ENCODE measurements at regions not wholly inside any gene's neighbourhood (a gene's known extent, or its start where the extent isn't known, plus 50 kb on each side); places are given as distances from the start of the nearest gene placed in this dataset.

GRCh38 chr7:13724977-13725566, 264.4 kb downstream of the ETV1 start (continued):
- TF ChIP-seq USF2 (IDR thresholded peaks at IDR 0.05; ENCODE audit: borderline replicate concordance, low read depth, low read length) (no peak), CBX5 (IDR thresholded peaks at IDR 0.05; ENCODE audit: low read depth) (no peak), SMARCA5 (IDR thresholded peaks at IDR 0.05) (no peak), CHD4 (IDR thresholded peaks at IDR 0.05) (no peak)

- intact Hi-C loops (cut with micrococcal nuclease; ENCODE audit: unreplicated experiment) (loop anchor here (5.0 kb wide), 2 partner anchors 448 to 1088 kb away; no protein-coding TSS in a partner anchor), in situ Hi-C loops (cut with MboI) (loop anchor here (25.0 kb wide), 1 partner anchor 438 kb away; no protein-coding TSS in a partner anchor)
- FAIRE-seq (no peak), ATAC-seq (no peak), DNase-seq (ENCODE audit: low read depth, low spot score) (no peak)
- Histone ChIP-seq H3K4me3 (no peak overlapping the region), H2AFZ (ENCODE audit: control insufficient read depth, low read depth, low read length) (no peak overlapping the region), H3K36me3 (ENCODE audit: control insufficient read depth in 2 of 2, insufficient read depth in 2 of 2, low read length in 1 of 2) (no peaks in the 10 kb centered on the region), H3K27ac (ENCODE audit: control insufficient read depth, insufficient read depth) (no peak overlapping the region), H3K79me2 (ENCODE audit: control insufficient read depth, insufficient read depth, low read length) (no peaks in the 10 kb centered on the region), H3K4me2 (ENCODE audit: control insufficient read depth, insufficient read depth) (no peak overlapping the region), H3K4me1 (ENCODE audit: control insufficient read depth, insufficient read depth, low read length) (no peaks in the 10 kb centered on the region), H3K9ac (ENCODE audit: control insufficient read depth, insufficient read depth, low read length) (no peak overlapping the region), H3K9me3 (replicated peaks; ENCODE audit: control insufficient read depth, insufficient read depth, low read length) (no peaks in the 10 kb centered on the region), H4K20me1 (ENCODE audit: control insufficient read depth, insufficient read depth) (no peaks in the 10 kb centered on the region), H3K27me3 (replicated peaks in 1 of 2; ENCODE audit: control insufficient read depth in 2 of 2, insufficient read depth in 2 of 2, low read length in 1 of 2) (no peaks in the 10 kb centered on the region)
- POLR2A ChIA-PET, result no interaction called here
- TF ChIP-seq E2F4 (IDR thresholded peaks at IDR 0.05; ENCODE audit: low read depth, low read length), result no peak
- no peak for TF ChIP-seq HDAC2 (IDR thresholded peaks at IDR 0.05)
- TF ChIP-seq BCL3 (IDR thresholded peaks at IDR 0.05; ENCODE audit: borderline replicate concordance, insufficient read depth, low read depth, low read length, poor library complexity, severe bottlenecking), result no peak
- TF ChIP-seq IRF3 (IDR thresholded peaks at IDR 0.05), result no peak
- no peak for TF ChIP-seq ZZZ3 (IDR thresholded peaks at IDR 0.05; ENCODE audit: control insufficient read depth, insufficient read length, low read depth)
- no peak for TF ChIP-seq RAD21 (IDR thresholded peaks at IDR 0.05; ENCODE audit: insufficient read depth, low read depth, low read length)
- TF ChIP-seq NBN (IDR thresholded peaks at IDR 0.05), result no peak
- no peak for TF ChIP-seq EED (IDR thresholded peaks at IDR 0.05; ENCODE audit: low read depth)
- no peak for TF ChIP-seq IKZF2 (IDR thresholded peaks at IDR 0.05)
- no peak for TF ChIP-seq ZNF24 (IDR thresholded peaks at IDR 0.05)
- TF ChIP-seq E4F1 (IDR thresholded peaks at IDR 0.05; ENCODE audit: borderline replicate concordance, partially characterized antibody), result no peak
- TF ChIP-seq IKZF1 (conservative IDR thresholded peaks at IDR 0.05), result no peak
- no TSS peak for BruUV-seq (replicated peaks)
- CTCF ChIA-PET, result interaction anchor here (1.8 kb wide), 1 partner anchor 200 kb away, joined by 5 read pairs; no protein-coding TSS in a partner anchor
- 41% methylated on average over 2 of the region's 2 CpGs for WGBS (ENCODE audit: insufficient coverage, insufficient replicate concordance, low lambda C conversion rate, missing lambda C conversion rate)
- RAD21 ChIA-PET (ENCODE audit: unreplicated experiment), result no interaction called here
- SMC1A ChIA-PET (ENCODE audit: uncharacterized antibody, unreplicated experiment), result no interaction called here
Observed at GRCh38 chr7:13725591-13725990, 263.9 kb downstream of the ETV1 start.

All from GM12878 (cell line).